ENCODE measurements at regions not wholly inside any gene's neighbourhood (a gene's known extent, or its start where the extent isn't known, plus 50 kb on each side); places are given as distances from the start of the nearest gene placed in this dataset.

GRCh38 chr6:131412960-131413830, 159.8 kb upstream of the ARG1 start:
- Histone ChIP-seq H3K27ac (ENCODE audit: low read depth in 1 of 2, low read length in 2 of 2) (no peak overlapping the region), H3K9me3 (ENCODE audit: control insufficient read depth in 1 of 2, insufficient read depth in 1 of 2, low read length in 2 of 2) (peaks cover 3 to 7% of the 10 kb centered on the region in 2 experiments), H3K4me1 (ENCODE audit: insufficient read depth, low read length) (no peaks in the 10 kb centered on the region), H3K27me3 (ENCODE audit: control insufficient read depth in 1 of 2, insufficient read depth in 2 of 2, low read length in 2 of 2) (no peaks in the 10 kb centered on the region), H3K36me3 (ENCODE audit: insufficient read depth, low read length) (no peaks in the 10 kb centered on the region), H3K4me3 (ENCODE audit: low read length) (no peak overlapping the region)
- no peak overlapping the region for H3K4me3 Mint-ChIP-seq
- H3K27ac Mint-ChIP-seq, result no peak overlapping the region
- no peak for DNase-seq
- H3K36me3 Mint-ChIP-seq (ENCODE audit: low read depth), result peaks cover 19% of the 10 kb centered on the region
- no peak for ATAC-seq (ENCODE audit: poor library complexity)
- no peaks in the 10 kb centered on the region for H3K4me1 Mint-ChIP-seq (ENCODE audit: low read depth)
- H3K9me3 Mint-ChIP-seq, result peaks cover 9% of the 10 kb centered on the region
- TF ChIP-seq CTCF (IDR thresholded peaks at IDR 0.05), result no peak
- no peaks in the 10 kb centered on the region for H3K27me3 Mint-ChIP-seq
- ChIA-PET CTCF (no interaction called here), POLR2A (no interaction called here)
- intact Hi-C loops (cut with DNase I, micrococcal nuclease), result no loop called here

GRCh38 chr6:131413831-131414191, 159.2 kb upstream of the ARG1 start:
- TF ChIP-seq CTCF (IDR thresholded peaks at IDR 0.05), result no peak
- Mint-ChIP-seq H3K27me3 (no peaks in the 10 kb centered on the region), H3K27ac (no peak overlapping the region), H3K4me1 (ENCODE audit: low read depth) (no peaks in the 10 kb centered on the region), H3K9me3 (peaks cover 9% of the 10 kb centered on the region), H3K36me3 (ENCODE audit: low read depth) (peaks cover 19% of the 10 kb centered on the region), H3K4me3 (no peak overlapping the region)
- Histone ChIP-seq H3K9me3 (ENCODE audit: control insufficient read depth in 1 of 2, insufficient read depth in 1 of 2, low read length in 2 of 2) (peaks cover 3 to 7% of the 10 kb centered on the region in 2 experiments), H3K27ac (ENCODE audit: low read depth in 1 of 2, low read length in 2 of 2) (no peak overlapping the region), H3K27me3 (ENCODE audit: control insufficient read depth in 1 of 2, insufficient read depth in 2 of 2, low read length in 2 of 2) (no peaks in the 10 kb centered on the region), H3K36me3 (ENCODE audit: insufficient read depth, low read length) (no peaks in the 10 kb centered on the region), H3K4me3 (ENCODE audit: low read length) (no peak overlapping the region), H3K4me1 (ENCODE audit: insufficient read depth, low read length) (no peaks in the 10 kb centered on the region)
- intact Hi-C loops (cut with DNase I, micrococcal nuclease), result no loop called here
- POLR2A ChIA-PET, result interaction anchor here (0.6 kb wide), 1 partner anchor 519 kb away, joined by 3 read pairs; no protein-coding TSS in a partner anchor
- no peak for ATAC-seq (ENCODE audit: poor library complexity)
- CTCF ChIA-PET, result no interaction called here
- no peak for DNase-seq

- ATAC-seq (ENCODE audit: poor library complexity) (no peak), DNase-seq (no peak)
- no peak for TF ChIP-seq CTCF (IDR thresholded peaks at IDR 0.05)
- H3K4me3 Mint-ChIP-seq, result no peak overlapping the region
- Histone ChIP-seq H3K4me3 (ENCODE audit: low read length) (no peak overlapping the region), H3K36me3 (ENCODE audit: insufficient read depth, low read length) (no peaks in the 10 kb centered on the region), H3K4me1 (ENCODE audit: insufficient read depth, low read length) (no peaks in the 10 kb centered on the region), H3K27ac (ENCODE audit: low read depth in 1 of 2, low read length in 2 of 2) (no peak overlapping the region), H3K27me3 (ENCODE audit: control insufficient read depth in 1 of 2, insufficient read depth in 2 of 2, low read length in 2 of 2) (no peaks in the 10 kb centered on the region), H3K9me3 (ENCODE audit: control insufficient read depth in 1 of 2, insufficient read depth in 1 of 2, low read length in 2 of 2) (peaks cover 3 to 7% of the 10 kb centered on the region in 2 experiments)
- H3K27me3 Mint-ChIP-seq, result no peaks in the 10 kb centered on the region
- peaks cover 24% of the 10 kb centered on the region for H3K36me3 Mint-ChIP-seq (ENCODE audit: low read depth)
- peaks cover 9% of the 10 kb centered on the region for H3K9me3 Mint-ChIP-seq
- no peak overlapping the region for H3K27ac Mint-ChIP-seq
- ChIA-PET POLR2A (no interaction called here), CTCF (no interaction called here)
- intact Hi-C loops (cut with DNase I, micrococcal nuclease), result no loop called here
- no peaks in the 10 kb centered on the region for H3K4me1 Mint-ChIP-seq (ENCODE audit: low read depth)
Measured at GRCh38 chr6:131414956-131415355, 158.1 kb upstream of the ARG1 start.

All from CD4-positive, alpha-beta T cell (primary cell).